Ishikawa (cell line): ENCODE measurements at regions not wholly inside any gene's neighbourhood (a gene's known extent, or its start where the extent isn't known, plus 50 kb on each side); places are given as distances from the start of the nearest gene placed in this dataset.

ENCODE experiments used
- CEBPB ChIP-seq: IDR thresholded peaks from 2 replicates; pipeline ENCODE4 v1.6.1; 2012
- CREB1 ChIP-seq: IDR thresholded peaks from 2 replicates; pipeline ENCODE4 v1.6.1; 2012; ENCODE audit warnings: low read depth
- EGR1 ChIP-seq: IDR thresholded peaks from 2 replicates; pipeline ENCODE4 v1.6.1; 2012
- EP300 ChIP-seq: IDR thresholded peaks from 2 replicates; pipeline ENCODE4 v1.6.1; 2012; ENCODE audit warnings: borderline replicate concordance
- FOXM1 ChIP-seq: IDR thresholded peaks from 2 replicates; pipeline ENCODE4 v1.6.1; 2012; ENCODE audit warnings: low read depth, borderline replicate concordance
- NFIC ChIP-seq: IDR thresholded peaks from 2 replicates; pipeline ENCODE4 v1.6.1; 2012
- RAD21 ChIP-seq: IDR thresholded peaks from 2 replicates; pipeline ENCODE4 v1.6.1; 2012; ENCODE audit warnings: low read depth
- TAF1 ChIP-seq: IDR thresholded peaks from 2 replicates; pipeline ENCODE4 v1.6.1; 2012; ENCODE audit warnings: low read depth, mild to moderate bottlenecking
- TCF12 ChIP-seq: IDR thresholded peaks from 2 replicates; pipeline ENCODE4 v1.6.1; 2012; ENCODE audit warnings: low read depth
- TEAD4 ChIP-seq: IDR thresholded peaks from 2 replicates; pipeline ENCODE4 v1.6.1; 2012
- USF1 ChIP-seq: IDR thresholded peaks from 2 replicates; pipeline ENCODE4 v1.6.1; 2012
- YY1 ChIP-seq: IDR thresholded peaks from 2 replicates; pipeline ENCODE4 v1.6.1; 2012; ENCODE audit warnings: low read depth
- ZBTB7A ChIP-seq: IDR thresholded peaks from 2 replicates; pipeline ENCODE4 v1.6.1; 2012; ENCODE audit warnings: low read depth
- TF ChIP-seq, protein P1 (sequence below): IDR thresholded peaks from 2 replicates; pipeline ENCODE4 v1.6.1; 2012; ENCODE audit warnings: low read depth, mild to moderate bottlenecking
- TF ChIP-seq, protein P2 (sequence below): IDR thresholded peaks from 2 replicates; pipeline ENCODE4 v1.6.1; 2012

- no peak for TF ChIP-seq TAF1
- TF ChIP-seq RAD21 = peak; percentile 51
These were observed 226.8 kb upstream of the PDE10A start for GRCh38 chr6:165889636-165890403.

DNA sequence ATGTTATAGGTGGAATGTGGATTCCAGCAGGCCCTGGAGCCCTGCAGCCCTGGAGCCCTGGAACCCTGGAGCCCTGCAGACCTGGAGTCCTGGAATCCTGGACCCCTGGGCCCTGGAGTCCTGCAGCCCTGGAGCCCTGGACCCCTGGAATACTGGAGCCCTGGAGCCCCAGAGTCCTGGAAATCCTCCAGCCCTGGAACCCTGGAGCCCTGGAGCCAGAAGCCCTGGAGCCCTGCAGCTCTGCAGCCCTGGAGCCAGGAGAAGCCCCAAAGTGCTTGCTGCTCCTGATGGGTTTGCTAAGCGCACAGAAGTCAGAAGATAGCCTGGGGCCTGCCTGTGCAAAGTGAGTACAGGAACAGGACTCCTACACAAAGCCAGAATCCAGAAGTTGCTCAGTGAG, 223.1 kb upstream of the PDE10A start:
- no peak for TF ChIP-seq CEBPB
- no peak for TF ChIP-seq YY1
- TF ChIP-seq, protein P1, sequence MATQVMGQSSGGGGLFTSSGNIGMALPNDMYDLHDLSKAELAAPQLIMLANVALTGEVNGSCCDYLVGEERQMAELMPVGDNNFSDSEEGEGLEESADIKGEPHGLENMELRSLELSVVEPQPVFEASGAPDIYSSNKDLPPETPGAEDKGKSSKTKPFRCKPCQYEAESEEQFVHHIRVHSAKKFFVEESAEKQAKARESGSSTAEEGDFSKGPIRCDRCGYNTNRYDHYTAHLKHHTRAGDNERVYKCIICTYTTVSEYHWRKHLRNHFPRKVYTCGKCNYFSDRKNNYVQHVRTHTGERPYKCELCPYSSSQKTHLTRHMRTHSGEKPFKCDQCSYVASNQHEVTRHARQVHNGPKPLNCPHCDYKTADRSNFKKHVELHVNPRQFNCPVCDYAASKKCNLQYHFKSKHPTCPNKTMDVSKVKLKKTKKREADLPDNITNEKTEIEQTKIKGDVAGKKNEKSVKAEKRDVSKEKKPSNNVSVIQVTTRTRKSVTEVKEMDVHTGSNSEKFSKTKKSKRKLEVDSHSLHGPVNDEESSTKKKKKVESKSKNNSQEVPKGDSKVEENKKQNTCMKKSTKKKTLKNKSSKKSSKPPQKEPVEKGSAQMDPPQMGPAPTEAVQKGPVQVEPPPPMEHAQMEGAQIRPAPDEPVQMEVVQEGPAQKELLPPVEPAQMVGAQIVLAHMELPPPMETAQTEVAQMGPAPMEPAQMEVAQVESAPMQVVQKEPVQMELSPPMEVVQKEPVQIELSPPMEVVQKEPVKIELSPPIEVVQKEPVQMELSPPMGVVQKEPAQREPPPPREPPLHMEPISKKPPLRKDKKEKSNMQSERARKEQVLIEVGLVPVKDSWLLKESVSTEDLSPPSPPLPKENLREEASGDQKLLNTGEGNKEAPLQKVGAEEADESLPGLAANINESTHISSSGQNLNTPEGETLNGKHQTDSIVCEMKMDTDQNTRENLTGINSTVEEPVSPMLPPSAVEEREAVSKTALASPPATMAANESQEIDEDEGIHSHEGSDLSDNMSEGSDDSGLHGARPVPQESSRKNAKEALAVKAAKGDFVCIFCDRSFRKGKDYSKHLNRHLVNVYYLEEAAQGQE = no peak
- TF ChIP-seq, protein P2, sequence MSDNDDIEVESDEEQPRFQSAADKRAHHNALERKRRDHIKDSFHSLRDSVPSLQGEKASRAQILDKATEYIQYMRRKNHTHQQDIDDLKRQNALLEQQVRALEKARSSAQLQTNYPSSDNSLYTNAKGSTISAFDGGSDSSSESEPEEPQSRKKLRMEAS = no peak
- TF ChIP-seq TAF1 = no peak
- TF ChIP-seq EP300 = no peak
- TF ChIP-seq FOXM1 = no peak
- TF ChIP-seq NFIC = no peak
- TF ChIP-seq TCF12 = no peak

- TF ChIP-seq RAD21 = peak; percentile 89
- TF ChIP-seq NFIC = no peak
These were observed 222.0 kb upstream of the PDE10A start for GRCh38 chr6:165884813-165885765.

- TF ChIP-seq ZBTB7A = no peak
- TF ChIP-seq USF1 = no peak
- TF ChIP-seq YY1 = no peak
- no peak for TF ChIP-seq RAD21
These were observed 221.0 kb upstream of the PDE10A start for GRCh38 chr6:165883851-165884640.

DNA sequence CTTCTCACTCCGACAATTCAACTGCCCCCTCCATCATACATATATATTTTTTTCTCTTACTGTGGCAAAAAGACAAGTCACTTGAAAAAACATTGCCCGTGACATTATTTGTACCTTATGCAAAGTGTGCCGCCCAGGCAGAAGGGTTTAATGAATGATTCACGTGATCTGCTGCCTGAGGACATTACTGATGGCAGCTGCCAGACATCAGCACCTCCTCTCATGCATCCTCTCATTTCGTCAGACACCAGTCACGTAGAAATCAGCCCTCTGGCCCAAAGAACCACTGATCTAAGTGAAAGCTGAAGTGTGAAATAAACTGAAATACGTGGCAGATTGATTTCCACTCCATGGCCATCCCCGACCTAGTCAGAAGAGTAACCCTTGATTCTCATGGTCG, 218.8 kb upstream of the PDE10A start:
- TF ChIP-seq TEAD4 (no peak), TCF12 (no peak), FOXM1 (no peak), TAF1 (no peak), USF1 (no peak), NFIC (no peak), CREB1 (no peak), ZBTB7A (no peak), RAD21 (no peak), YY1 (no peak), EGR1 (no peak), EP300 (no peak)
- TF ChIP-seq, protein P1 = no peak

GRCh38 chr6:165880686-165881085, 217.6 kb upstream of the PDE10A start:
- no peak for TF ChIP-seq USF1
- no peak for TF ChIP-seq CEBPB
- TF ChIP-seq TCF12 = no peak
- TF ChIP-seq CREB1 = no peak
- TF ChIP-seq EP300 = no peak
- TF ChIP-seq, protein P1 = no peak
- TF ChIP-seq TAF1 = no peak
